Spleen (tissue), 7 donors: ENCODE measurements at regions not wholly inside any gene's neighbourhood (a gene's known extent, or its start where the extent isn't known, plus 50 kb on each side); places are given as distances from the start of the nearest gene placed in this dataset.

Source experiments
- CTCF ChIP-seq, 11 experiments: fragments of 200-600 bp in 7 of 11; fragments of 450-650 bp in 4 of 11; sonication (generic) in 4 of 11; IDR thresholded peaks in 8 of 11; conservative IDR thresholded peaks in 3 of 11; 1 replicate in 7 of 11; 2 replicates in 4 of 11; pipeline versions ENCODE4 v1.4.0 to v1.8.0; 2016 to 2021; ENCODE audit warnings: antibody characterized with exemption in 11 of 11, inconsistent platforms in 4 of 11, mild to moderate bottlenecking in 1 of 11
- POLR2A ChIP-seq, 3 donors: fragments of 450-650 bp; IDR thresholded peaks; one replicate each; pipeline ENCODE4 v1.5.1; 2017; ENCODE audit warnings: antibody characterized with exemption in 3 of 3, mild to moderate bottlenecking in 1 of 3
- donor health status: DM: no; HTN: no; CAD: no; lungs with moderate emphysema.
- donor health status: DM: no; HTN: no; CAD: no.
- donor health status: DM: no; HTN: no; CAD: no.

DNA sequence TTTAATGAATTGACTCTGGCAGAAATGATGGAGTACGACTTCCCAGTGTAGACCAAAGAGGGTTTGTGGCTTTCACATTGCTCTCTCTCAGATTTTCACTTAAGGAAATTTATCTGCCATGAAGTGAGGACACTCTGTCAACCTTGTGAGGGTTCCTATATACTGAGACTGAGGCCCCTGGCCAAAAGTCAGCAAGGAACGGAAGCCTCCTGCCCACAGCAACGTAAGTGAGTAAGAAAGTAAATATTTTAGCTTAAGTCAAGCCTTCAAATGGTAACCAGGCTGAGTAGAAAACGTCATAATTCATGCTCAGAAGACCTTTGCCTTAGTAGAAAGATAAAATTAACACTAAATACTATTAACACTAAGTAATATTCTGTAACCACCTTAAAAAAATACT lies 1080.5 kb upstream of the ACVR2A start:
- TF ChIP-seq CTCF (IDR thresholded peaks at IDR 0.05 in 8 of 11, conservative IDR thresholded peaks at IDR 0.05 in 3 of 11), result no peak
- TF ChIP-seq POLR2A (IDR thresholded peaks at IDR 0.05), result no peak
